WERI-Rb-1 (cell line): ENCODE measurements at regions not wholly inside any gene's neighbourhood (a gene's known extent, or its start where the extent isn't known, plus 50 kb on each side); places are given as distances from the start of the nearest gene placed in this dataset.

ENCODE experiments used
- DNase-seq: peaks from one replicate; pipeline ENCODE4 v3.0.0-alpha.2; 2020
- H3K27ac ChIP-seq: fragments of 250-450 bp; sonication (Bioruptor Pico); 2 replicates; pipeline ENCODE4 v1.5.1; 2020; ENCODE audit warnings: mild to moderate bottlenecking, moderate library complexity
- H3K27me3 ChIP-seq: fragments of 250-450 bp; sonication (Bioruptor Pico); 2 replicates; pipeline ENCODE4 v1.5.1; 2021; ENCODE audit warnings: mild to moderate bottlenecking, low read depth, moderate library complexity; ENCODE audit not compliant: insufficient read depth, severe bottlenecking
- H3K36me3 ChIP-seq: fragments of 250-450 bp; sonication (Bioruptor Pico); 2 replicates; pipeline ENCODE4 v1.5.1; 2020; ENCODE audit warnings: mild to moderate bottlenecking, moderate library complexity
- H3K4me3 ChIP-seq: 2 replicates; pipeline ENCODE4 v1.5.1; 2011; ENCODE audit warnings: low read depth, mild to moderate bottlenecking, control low read depth, low read length
- H3K9me3 ChIP-seq: fragments of 250-450 bp; sonication (Bioruptor Pico); 2 replicates; pipeline ENCODE4 v1.5.1; 2021; ENCODE audit warnings: mild to moderate bottlenecking, moderate library complexity; ENCODE audit not compliant: severe bottlenecking
- TF ChIP-seq, protein P1 (sequence below): IDR thresholded peaks from 2 replicates; pipeline ENCODE4 v1.5.1; 2011; ENCODE audit warnings: low read depth, mild to moderate bottlenecking, control low read depth, inconsistent platforms, low read length

DNA sequence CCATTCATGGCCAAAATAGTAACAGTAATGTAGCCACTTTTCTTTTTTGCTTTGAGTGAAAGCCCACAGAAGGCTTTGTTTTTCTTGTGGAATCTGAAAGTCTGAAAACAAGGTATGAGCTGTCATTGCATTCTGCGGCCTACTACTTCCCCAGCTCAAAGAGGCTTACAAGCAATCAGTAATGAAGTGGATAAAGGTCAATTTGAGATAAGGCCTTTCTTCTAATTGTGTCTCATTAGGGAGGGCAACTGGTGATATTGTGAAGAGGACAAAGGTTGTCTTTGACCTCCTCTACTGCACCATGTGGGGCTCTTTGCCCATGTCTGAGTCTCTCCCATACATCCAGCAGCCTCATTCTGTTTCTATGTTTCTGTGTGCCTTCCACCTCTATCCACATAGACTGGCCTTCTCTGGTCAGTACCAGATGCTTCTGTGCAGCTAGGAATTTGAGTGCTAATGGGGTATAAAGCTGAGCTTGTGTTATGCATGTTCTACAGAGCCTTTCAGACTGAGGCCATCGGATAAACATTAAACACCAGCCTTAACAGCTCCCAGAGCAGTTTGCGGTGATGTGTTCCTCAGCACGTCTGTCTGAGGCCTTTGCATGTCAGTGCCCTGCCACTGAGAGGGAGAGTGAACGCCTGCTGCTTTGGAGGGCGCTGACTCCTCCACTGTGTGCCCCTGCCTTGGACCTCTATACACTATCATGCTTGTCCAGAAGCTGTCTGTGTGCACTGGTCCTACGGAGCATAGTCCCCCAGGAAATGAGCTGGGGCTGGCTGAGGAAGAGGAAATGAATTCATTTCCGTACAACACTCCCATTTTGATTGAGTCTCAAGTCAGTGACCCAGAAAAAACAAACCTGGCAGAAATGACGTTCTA is 80.2 kb downstream of the SH2D1A start:
- TF ChIP-seq, protein P1, sequence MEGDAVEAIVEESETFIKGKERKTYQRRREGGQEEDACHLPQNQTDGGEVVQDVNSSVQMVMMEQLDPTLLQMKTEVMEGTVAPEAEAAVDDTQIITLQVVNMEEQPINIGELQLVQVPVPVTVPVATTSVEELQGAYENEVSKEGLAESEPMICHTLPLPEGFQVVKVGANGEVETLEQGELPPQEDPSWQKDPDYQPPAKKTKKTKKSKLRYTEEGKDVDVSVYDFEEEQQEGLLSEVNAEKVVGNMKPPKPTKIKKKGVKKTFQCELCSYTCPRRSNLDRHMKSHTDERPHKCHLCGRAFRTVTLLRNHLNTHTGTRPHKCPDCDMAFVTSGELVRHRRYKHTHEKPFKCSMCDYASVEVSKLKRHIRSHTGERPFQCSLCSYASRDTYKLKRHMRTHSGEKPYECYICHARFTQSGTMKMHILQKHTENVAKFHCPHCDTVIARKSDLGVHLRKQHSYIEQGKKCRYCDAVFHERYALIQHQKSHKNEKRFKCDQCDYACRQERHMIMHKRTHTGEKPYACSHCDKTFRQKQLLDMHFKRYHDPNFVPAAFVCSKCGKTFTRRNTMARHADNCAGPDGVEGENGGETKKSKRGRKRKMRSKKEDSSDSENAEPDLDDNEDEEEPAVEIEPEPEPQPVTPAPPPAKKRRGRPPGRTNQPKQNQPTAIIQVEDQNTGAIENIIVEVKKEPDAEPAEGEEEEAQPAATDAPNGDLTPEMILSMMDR, result no peak
- H3K4me3 ChIP-seq, result no peak overlapping the region

DNA sequence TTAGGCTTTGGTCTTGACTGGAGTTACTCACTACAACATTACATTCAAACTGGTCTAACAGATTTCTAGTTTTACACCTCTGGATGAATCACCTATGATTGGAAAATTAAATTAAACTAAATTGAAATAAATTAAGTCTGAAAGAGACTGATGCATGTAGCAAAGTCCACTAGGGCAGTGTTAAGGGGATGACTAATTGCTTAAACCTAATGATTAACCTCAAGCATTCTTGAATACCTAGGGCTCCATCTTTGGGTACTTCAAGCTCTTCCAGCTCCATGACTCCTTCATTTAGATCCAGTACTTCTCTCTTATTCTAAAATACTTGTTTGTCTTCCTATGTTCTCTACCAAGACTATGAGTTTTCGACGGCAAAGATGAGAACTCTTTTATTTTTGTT is 86.8 kb downstream of the SH2D1A start:
- Histone ChIP-seq H3K9me3 (no peaks in the 10 kb centered on the region), H3K27ac (no peak overlapping the region), H3K4me3 (no peak overlapping the region), H3K36me3 (no peaks in the 10 kb centered on the region), H3K27me3 (peaks cover 32% of the 10 kb centered on the region)
- no peak for DNase-seq
- TF ChIP-seq, protein P1, result no peak

More for the DNA sequence above, 80.2 kb downstream of the SH2D1A start:
- no peaks in the 10 kb centered on the region for H3K9me3 ChIP-seq
- no peak for DNase-seq
- H3K36me3 ChIP-seq, result no peaks in the 10 kb centered on the region
- H3K27me3 ChIP-seq, result peaks cover 47% of the 10 kb centered on the region
- H3K27ac ChIP-seq, result no peak overlapping the region

DNA sequence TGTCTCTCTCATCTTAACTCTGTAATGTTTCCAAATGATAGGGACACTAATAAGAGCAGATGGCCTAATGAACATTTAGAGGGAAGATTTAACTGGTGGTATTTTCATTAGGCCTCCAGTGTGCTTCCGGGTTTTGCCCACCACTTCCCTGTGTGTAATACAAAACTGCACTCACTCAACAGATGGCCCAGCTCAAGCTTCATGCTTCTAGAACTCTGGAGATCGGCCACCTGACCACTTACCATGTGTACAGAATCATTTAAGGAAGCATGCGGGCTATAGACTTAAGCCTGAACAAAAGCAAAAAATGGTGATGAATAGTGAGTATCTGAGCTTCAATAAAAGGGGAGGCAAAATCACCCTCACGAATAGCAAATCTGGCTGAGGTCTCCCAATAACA is 89.3 kb downstream of the SH2D1A start:
- no peaks in the 10 kb centered on the region for H3K9me3 ChIP-seq
- no peak overlapping the region for H3K4me3 ChIP-seq
- no peaks in the 10 kb centered on the region for H3K36me3 ChIP-seq
- no peak overlapping the region for H3K27ac ChIP-seq
- DNase-seq, result no peak
- TF ChIP-seq, protein P1, result no peak
- H3K27me3 ChIP-seq, result peaks cover 36% of the 10 kb centered on the region

- Histone ChIP-seq H3K27me3 (peaks cover 41% of the 10 kb centered on the region), H3K27ac (no peak overlapping the region)
- DNase-seq, result no peak
These were observed 94.3 kb downstream of the SH2D1A start for GRCh38 chrX:124440695-124441094.

DNA sequence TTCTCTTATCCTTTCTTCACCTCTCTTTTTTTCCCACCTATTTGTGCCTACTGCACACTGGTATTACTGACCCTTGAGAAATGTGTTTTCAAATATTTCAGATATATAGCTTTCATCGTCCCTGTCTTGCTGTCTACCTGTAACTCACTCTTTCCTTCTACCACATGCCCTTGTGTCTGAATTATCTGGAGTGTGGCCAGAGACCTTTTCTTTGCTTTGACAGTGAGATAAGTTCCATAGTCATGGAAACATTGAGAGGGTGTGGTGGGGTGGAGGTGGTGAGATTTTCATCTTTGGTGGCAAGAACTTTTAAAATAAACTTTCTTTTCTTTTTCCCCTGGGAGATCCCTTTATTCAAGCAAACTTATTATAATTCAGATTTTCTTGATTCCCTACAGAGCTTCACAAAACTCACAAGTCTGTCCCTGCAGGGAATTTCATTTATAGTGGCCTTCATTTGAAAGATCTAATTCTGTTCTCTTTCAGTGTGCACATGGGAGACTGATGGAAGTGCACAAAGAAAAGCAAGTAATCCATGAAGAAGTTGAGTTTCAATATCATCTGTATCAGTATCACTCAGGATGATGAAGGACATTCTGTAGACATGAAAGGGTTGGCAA is 95.7 kb downstream of the SH2D1A start:
- no peaks in the 10 kb centered on the region for H3K9me3 ChIP-seq
- H3K4me3 ChIP-seq, result no peak overlapping the region
- no peak overlapping the region for H3K27ac ChIP-seq
- DNase-seq, result no peak
- no peaks in the 10 kb centered on the region for H3K36me3 ChIP-seq
- H3K27me3 ChIP-seq, result peaks cover 36% of the 10 kb centered on the region
- TF ChIP-seq, protein P1, result no peak

More at GRCh38 chrX:124440695-124441094, 94.3 kb downstream of the SH2D1A start:
- Histone ChIP-seq H3K4me3 (no peak overlapping the region), H3K36me3 (no peaks in the 10 kb centered on the region), H3K9me3 (no peaks in the 10 kb centered on the region)
- TF ChIP-seq, protein P1, result no peak
